Left ventricle myocardium superior (tissue), 1 donor: ENCODE measurements at regions not wholly inside any gene's neighbourhood (a gene's known extent, or its start where the extent isn't known, plus 50 kb on each side); places are given as distances from the start of the nearest gene placed in this dataset.
"Not testable (repeated sequence)": the region's sequence is repeated elsewhere in the genome, so short reads cannot be mapped to it uniquely, and the experiment has no call there.

Experiments
- ATAC-seq: fragments of 200-7000 bp; cut with Tn5 transposase; one replicate; pipeline ENCODE4 v1.9.1; 2020; ENCODE audit warnings: mild to moderate bottlenecking, moderate library complexity
- DNase-seq: peaks from one replicate; pipeline ENCODE4 v3.0.0-alpha.2; 2020
- intact Hi-C: fragments of 100-400 bp; cut with micrococcal nuclease; formaldehyde crosslinking; loops from one replicate; pipeline ENCODE4 v1.11.0; 2022
- donor health status: DM: no; HTN: yes; CAD: no; lungs with severe emphysema.

- no peak for DNase-seq
- intact Hi-C loops: no loop called here
- no peak for ATAC-seq
Measured at GRCh38 chr7:41401833-41402232, 301.1 kb downstream of the INHBA start.

GRCh38 chr7:41399171-41399570 lies 303.7 kb downstream of the INHBA start:
- ATAC-seq: no peak
- DNase-seq: no peak
- intact Hi-C loops: no loop called here

GRCh38 chr7:41391818-41392217 lies 311.1 kb downstream of the INHBA start:
- ATAC-seq: no peak
- intact Hi-C loops: no loop called here
- no peak for DNase-seq

- ATAC-seq, intact Hi-C loops, DNase-seq: not testable (repeated sequence)
Measured at GRCh38 chr7:41388933-41389332, 314.0 kb downstream of the INHBA start.

- ATAC-seq (no peak), DNase-seq (no peak)
- intact Hi-C loops: no loop called here
Measured at GRCh38 chr7:41385996-41386395, 316.9 kb downstream of the INHBA start.

- intact Hi-C loops: no loop called here
- no peak for ATAC-seq
Measured at GRCh38 chr7:41384418-41384817, 318.5 kb downstream of the INHBA start.

GRCh38 chr7:41383596-41383995 lies 319.3 kb downstream of the INHBA start:
- intact Hi-C loops: no loop called here
- no peak for ATAC-seq
- DNase-seq: no peak

More at GRCh38 chr7:41384418-41384817, 318.5 kb downstream of the INHBA start:
- DNase-seq: no peak

GRCh38 chr7:41378156-41378555 lies 324.7 kb downstream of the INHBA start:
- intact Hi-C loops: no loop called here
- no peak for DNase-seq
- no peak for ATAC-seq

- no peak for ATAC-seq
Measured at GRCh38 chr7:41375582-41375981, 327.3 kb downstream of the INHBA start.

GRCh38 chr7:41374150-41374848 lies 328.6 kb downstream of the INHBA start:
- DNase-seq (no peak), ATAC-seq (no peak)
- intact Hi-C loops: no loop called here

More at GRCh38 chr7:41375582-41375981, 327.3 kb downstream of the INHBA start:
- intact Hi-C loops: no loop called here
- DNase-seq: no peak

- DNase-seq: peak; percentile 57
- intact Hi-C loops: no loop called here
- peak; percentile 94 for ATAC-seq
Measured at GRCh38 chr7:41367967-41368882, 334.7 kb downstream of the INHBA start.

GRCh38 chr7:41351091-41351490 lies 351.8 kb downstream of the INHBA start:
- intact Hi-C loops: no loop called here
- no peak for DNase-seq
- ATAC-seq: no peak

GRCh38 chr7:41346878-41347277 lies 356.0 kb downstream of the INHBA start:
- intact Hi-C loops: no loop called here
- no peak for DNase-seq
- ATAC-seq: no peak

GRCh38 chr7:41339913-41340676 lies 362.8 kb downstream of the INHBA start:
- ATAC-seq: no peak
- intact Hi-C loops: no loop called here
- DNase-seq: no peak

GRCh38 chr7:41336981-41337380 lies 365.9 kb downstream of the INHBA start:
- no peak for DNase-seq
- ATAC-seq: no peak
- intact Hi-C loops: no loop called here

GRCh38 chr7:41336455-41336952 lies 366.4 kb downstream of the INHBA start:
- DNase-seq: no peak
- intact Hi-C loops: no loop called here
- ATAC-seq: no peak

GRCh38 chr7:41334071-41334862 lies 368.6 kb downstream of the INHBA start:
- intact Hi-C loops: no loop called here
- DNase-seq (no peak), ATAC-seq (no peak)

- no peak for DNase-seq
- no peak for ATAC-seq
- intact Hi-C loops: no loop called here
Measured at GRCh38 chr7:41333511-41333910, 369.4 kb downstream of the INHBA start.

- ATAC-seq (no peak), DNase-seq (no peak)
- intact Hi-C loops: no loop called here
Measured at GRCh38 chr7:41331194-41331593, 371.7 kb downstream of the INHBA start.
